Lower leg skin (tissue), 3 donors: ENCODE measurements at regions not wholly inside any gene's neighbourhood (a gene's known extent, or its start where the extent isn't known, plus 50 kb on each side); places are given as distances from the start of the nearest gene placed in this dataset.

Source experiments
- POLR2A ChIP-seq, 2 donors: fragments of 450-650 bp; IDR thresholded peaks; one replicate each; pipeline ENCODE4 v1.6.1; 2016 to 2017; ENCODE audit warnings: antibody characterized with exemption in 2 of 2, mild to moderate bottlenecking in 1 of 2, moderate library complexity in 1 of 2
- TF ChIP-seq, protein P1 (sequence below), 3 donors: fragments of 450-650 bp; IDR thresholded peaks; one replicate each; pipeline ENCODE4 v1.5.1; 2016; ENCODE audit warnings: antibody characterized with exemption in 3 of 3, mild to moderate bottlenecking in 3 of 3, moderate library complexity in 2 of 3

DNA sequence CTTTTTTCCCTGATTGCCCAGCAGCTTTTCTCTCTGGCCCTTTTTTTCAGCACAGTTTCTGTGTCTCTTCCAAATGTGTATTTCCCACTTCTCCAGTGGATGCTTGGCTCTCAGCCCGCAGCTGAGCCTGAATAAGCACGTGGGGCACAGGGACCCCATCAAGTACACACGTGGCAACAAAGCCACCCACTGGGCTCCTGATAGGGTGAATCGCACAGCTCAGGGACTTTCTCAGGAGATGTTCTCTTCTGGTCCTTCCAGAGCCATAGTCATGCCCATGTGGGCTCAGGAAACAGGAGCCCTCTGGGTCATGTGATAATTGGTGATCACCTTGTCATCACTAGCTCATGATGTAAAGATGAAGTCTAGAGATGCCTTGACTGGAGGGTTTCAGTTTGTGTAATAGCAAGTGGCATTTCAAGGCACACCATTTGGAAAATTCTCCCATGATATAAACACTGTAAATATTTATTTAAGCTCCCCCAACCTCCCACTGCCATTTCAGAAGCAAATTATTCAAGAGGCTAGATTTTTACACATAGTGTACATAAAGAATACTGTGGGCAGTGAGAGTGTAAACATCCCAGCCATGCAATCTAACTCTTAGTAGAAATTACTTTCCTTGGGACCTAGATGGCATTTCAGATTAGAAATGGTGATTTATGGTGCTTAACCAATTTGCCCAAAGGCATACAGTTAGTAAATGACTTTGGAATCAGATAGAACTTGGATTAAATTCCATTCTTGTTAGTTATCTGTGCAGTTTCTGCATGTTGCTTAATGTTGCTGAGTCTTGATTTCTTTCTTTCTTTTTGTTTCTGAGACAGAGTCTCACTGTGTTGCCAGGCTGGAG lies 597.5 kb downstream of the SLC4A3 start:
- TF ChIP-seq, protein P1, sequence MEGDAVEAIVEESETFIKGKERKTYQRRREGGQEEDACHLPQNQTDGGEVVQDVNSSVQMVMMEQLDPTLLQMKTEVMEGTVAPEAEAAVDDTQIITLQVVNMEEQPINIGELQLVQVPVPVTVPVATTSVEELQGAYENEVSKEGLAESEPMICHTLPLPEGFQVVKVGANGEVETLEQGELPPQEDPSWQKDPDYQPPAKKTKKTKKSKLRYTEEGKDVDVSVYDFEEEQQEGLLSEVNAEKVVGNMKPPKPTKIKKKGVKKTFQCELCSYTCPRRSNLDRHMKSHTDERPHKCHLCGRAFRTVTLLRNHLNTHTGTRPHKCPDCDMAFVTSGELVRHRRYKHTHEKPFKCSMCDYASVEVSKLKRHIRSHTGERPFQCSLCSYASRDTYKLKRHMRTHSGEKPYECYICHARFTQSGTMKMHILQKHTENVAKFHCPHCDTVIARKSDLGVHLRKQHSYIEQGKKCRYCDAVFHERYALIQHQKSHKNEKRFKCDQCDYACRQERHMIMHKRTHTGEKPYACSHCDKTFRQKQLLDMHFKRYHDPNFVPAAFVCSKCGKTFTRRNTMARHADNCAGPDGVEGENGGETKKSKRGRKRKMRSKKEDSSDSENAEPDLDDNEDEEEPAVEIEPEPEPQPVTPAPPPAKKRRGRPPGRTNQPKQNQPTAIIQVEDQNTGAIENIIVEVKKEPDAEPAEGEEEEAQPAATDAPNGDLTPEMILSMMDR (IDR thresholded peaks at IDR 0.05) = no peak
- TF ChIP-seq POLR2A (IDR thresholded peaks at IDR 0.05) = no peak
